Activated B cell treated with CpG ODN at 0.5 μM for 24 hours (primary cell): ENCODE measurements at regions not wholly inside any gene's neighbourhood (a gene's known extent, or its start where the extent isn't known, plus 50 kb on each side); places are given as distances from the start of the nearest gene placed in this dataset.

Experiments used
- ATAC-seq: fragments of 200-7000 bp; cut with Tn5 transposase; one replicate; pipeline ENCODE4 v1.10.0; 2021; ENCODE audit warnings: low read depth, mild to moderate bottlenecking, moderate library complexity
- CTCF ChIA-PET: fragments of 350-600 bp; sonication (Branson Sonifier 250); formaldehyde crosslinking; loops from one replicate; lab custom pipeline; 2021; ENCODE audit warnings: antibody characterized with exemption; lab: Charles Lee
- POLR2A ChIA-PET: fragments of 350-600 bp; sonication (Branson Sonifier 250); formaldehyde crosslinking; loops from one replicate; lab custom pipeline; 2021; ENCODE audit warnings: antibody characterized with exemption; lab: Charles Lee
- DNase-seq: peaks from one replicate; pipeline ENCODE4 v3.0.0; 2022
- H3K27ac Mint-ChIP-seq: one replicate; pipeline ENCODE4 v1.8.0; 2020; ENCODE audit warnings: mixed read lengths
- H3K27me3 Mint-ChIP-seq: one replicate; pipeline ENCODE4 v1.8.0; 2021; ENCODE audit warnings: mixed read lengths
- H3K36me3 Mint-ChIP-seq: one replicate; pipeline ENCODE4 v1.8.0; 2021; ENCODE audit warnings: low read depth, mixed read lengths
- H3K4me1 Mint-ChIP-seq: one replicate; pipeline ENCODE4 v1.8.0; 2021; ENCODE audit warnings: mixed read lengths
- H3K4me3 Mint-ChIP-seq: one replicate; pipeline ENCODE4 v1.8.0; 2020; ENCODE audit warnings: mild to moderate bottlenecking, mixed read lengths
- H3K9me3 Mint-ChIP-seq: one replicate; pipeline ENCODE4 v1.8.0; 2020; ENCODE audit warnings: mixed read lengths
- CTCF ChIP-seq: fragments of 200-600 bp; IDR thresholded peaks from one replicate; pipeline ENCODE4 v1.8.0; 2022; ENCODE audit warnings: antibody characterized with exemption, mild to moderate bottlenecking
- intact Hi-C: fragments of 100-400 bp; cut with micrococcal nuclease; formaldehyde crosslinking; loops from one replicate; pipeline ENCODE4 v1.15.1; 2024

DNA sequence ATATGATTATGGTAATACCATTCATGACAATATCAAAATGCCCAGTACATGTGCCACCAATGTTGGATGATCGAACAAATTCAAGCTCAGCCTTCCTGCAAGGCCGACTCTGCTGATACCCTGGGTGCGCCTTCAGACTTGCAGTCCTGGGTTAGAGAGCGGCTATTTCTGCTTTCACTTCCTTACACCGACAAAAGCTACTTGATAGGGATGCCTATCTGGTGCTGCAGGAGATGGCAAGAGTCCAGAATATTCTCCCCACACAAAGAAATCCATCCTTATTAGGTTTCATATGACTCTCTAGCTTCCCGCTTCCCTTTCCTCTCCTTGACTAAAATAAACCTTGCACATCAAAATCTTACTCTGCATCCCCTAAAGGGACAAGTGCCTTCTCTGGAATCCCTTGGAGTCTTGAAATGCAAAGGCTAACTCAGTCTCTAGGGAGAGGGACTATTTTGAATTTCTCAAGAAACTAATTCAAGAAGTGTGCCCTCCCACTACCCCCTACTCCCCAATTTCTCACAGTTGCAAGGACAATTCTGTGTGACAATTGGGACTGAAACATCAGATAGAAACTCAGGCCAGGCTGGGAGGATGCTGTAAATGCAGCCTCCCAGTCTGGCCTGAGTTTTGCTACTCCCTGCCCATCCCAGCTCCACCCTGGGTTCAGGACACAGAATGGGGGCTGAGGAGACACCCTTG lies 103.1 kb upstream of the USP24 start:
- Mint-ChIP-seq H3K4me1 (peaks cover 4% of the 10 kb centered on the region), H3K27me3 (peaks cover 2% of the 10 kb centered on the region), H3K4me3 (no peak overlapping the region), H3K36me3 (no peaks in the 10 kb centered on the region), H3K9me3 (no peaks in the 10 kb centered on the region), H3K27ac (no peak overlapping the region)
- intact Hi-C loops = no loop called here
- no peak for TF ChIP-seq CTCF
- POLR2A ChIA-PET = no interaction called here
- no peak for ATAC-seq
- CTCF ChIA-PET = interaction anchor here (2.2 kb wide), 1 partner anchor 1266 kb away, joined by 5 read pairs; no protein-coding TSS in a partner anchor
- DNase-seq = no peak

- Mint-ChIP-seq H3K4me3 (no peak overlapping the region), H3K4me1 (peaks cover 4% of the 10 kb centered on the region), H3K9me3 (no peaks in the 10 kb centered on the region), H3K36me3 (no peaks in the 10 kb centered on the region), H3K27me3 (peaks cover 2% of the 10 kb centered on the region), H3K27ac (no peak overlapping the region)
- ATAC-seq (no peak), DNase-seq (no peak)
- intact Hi-C loops = no loop called here
- POLR2A ChIA-PET = no interaction called here
- CTCF ChIA-PET = interaction anchor here (2.2 kb wide), 1 partner anchor 1267 kb away, joined by 5 read pairs; no protein-coding TSS in a partner anchor
- no peak for TF ChIP-seq CTCF
Observed at GRCh38 chr1:55317673-55318072, 102.5 kb upstream of the USP24 start.

DNA sequence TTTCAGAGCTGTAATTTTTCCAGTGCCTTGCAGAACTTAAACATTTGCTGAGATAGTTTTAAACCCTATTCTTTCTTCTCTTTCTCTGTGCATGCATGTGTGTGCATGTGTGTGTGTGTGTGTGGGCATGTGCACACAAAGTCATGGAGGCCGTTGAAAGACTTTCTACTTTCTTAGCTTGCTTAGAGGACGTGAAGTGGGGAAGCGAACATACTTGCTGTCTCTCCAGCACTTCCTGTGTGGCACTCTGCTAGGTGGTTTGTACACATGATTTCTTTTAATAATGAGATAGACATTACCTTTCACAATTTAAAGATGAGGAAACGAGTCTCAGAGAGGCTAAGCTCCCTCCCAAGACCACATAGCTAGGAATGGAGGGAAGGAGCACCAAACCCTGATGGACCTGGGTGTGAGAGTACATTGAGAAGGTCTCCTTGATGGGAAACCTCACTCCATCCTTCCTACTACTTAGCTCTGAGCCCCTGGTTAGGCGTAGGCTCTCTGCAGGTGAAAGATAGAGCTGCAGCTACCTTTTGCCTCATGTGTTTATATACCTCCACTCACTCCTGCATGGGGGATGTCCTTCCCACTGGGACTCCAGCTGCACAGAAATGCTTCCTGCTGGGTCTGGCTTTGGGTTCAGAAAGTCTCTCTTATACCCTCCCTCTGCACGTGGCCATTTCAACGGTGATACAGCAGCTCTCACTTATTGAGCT lies 101.9 kb upstream of the USP24 start:
- Mint-ChIP-seq H3K4me3 (no peak overlapping the region), H3K4me1 (peaks cover 4% of the 10 kb centered on the region), H3K9me3 (no peaks in the 10 kb centered on the region), H3K27ac (no peak overlapping the region), H3K36me3 (no peaks in the 10 kb centered on the region), H3K27me3 (peaks cover 2% of the 10 kb centered on the region)
- ATAC-seq (no peak), DNase-seq (no peak)
- ChIA-PET POLR2A (no interaction called here), CTCF (interaction anchor here (2.2 kb wide), 1 partner anchor 1267 kb away, joined by 5 read pairs; no protein-coding TSS in a partner anchor)
- intact Hi-C loops = no loop called here
- no peak for TF ChIP-seq CTCF

GRCh38 chr1:55316502-55316901 lies 101.3 kb upstream of the USP24 start:
- Mint-ChIP-seq H3K27me3 (peaks cover 2% of the 10 kb centered on the region), H3K27ac (no peak overlapping the region), H3K9me3 (no peaks in the 10 kb centered on the region), H3K36me3 (no peaks in the 10 kb centered on the region), H3K4me1 (peaks cover 4% of the 10 kb centered on the region), H3K4me3 (no peak overlapping the region)
- TF ChIP-seq CTCF = no peak
- DNase-seq (no peak), ATAC-seq (no peak)
- intact Hi-C loops = no loop called here
- CTCF ChIA-PET = no interaction called here
- POLR2A ChIA-PET = no interaction called here

- CTCF ChIA-PET = no interaction called here
Observed at GRCh38 chr1:55315552-55315951, 100.4 kb upstream of the USP24 start.

More at GRCh38 chr1:55315552-55315951, 100.4 kb upstream of the USP24 start:
- no peaks in the 10 kb centered on the region for H3K9me3 Mint-ChIP-seq
- no peak for DNase-seq
- no peak overlapping the region for H3K4me3 Mint-ChIP-seq
- no peaks in the 10 kb centered on the region for H3K36me3 Mint-ChIP-seq
- intact Hi-C loops = no loop called here
- no peak for TF ChIP-seq CTCF
- H3K27me3 Mint-ChIP-seq = peaks cover 2% of the 10 kb centered on the region
- H3K27ac Mint-ChIP-seq = no peak overlapping the region
- ATAC-seq = no peak
- peaks cover 4% of the 10 kb centered on the region for H3K4me1 Mint-ChIP-seq
- POLR2A ChIA-PET = no interaction called here
